BLaER1 (cell line): ENCODE measurements at regions not wholly inside any gene's neighbourhood (a gene's known extent, or its start where the extent isn't known, plus 50 kb on each side); places are given as distances from the start of the nearest gene placed in this dataset.

ENCODE experiments used
- H3K27ac ChIP-seq: shearing (Covaris generic); formaldehyde crosslinking; 2 replicates; pipeline ENCODE4 v1.8.1; 2022
- H3K27me3 ChIP-seq: shearing (Covaris generic); formaldehyde crosslinking; 2 replicates; pipeline ENCODE4 v1.8.1; 2022
- H3K36me3 ChIP-seq: shearing (Covaris generic); formaldehyde crosslinking; 2 replicates; pipeline ENCODE4 v1.8.1; 2022
- H3K4me1 ChIP-seq: shearing (Covaris generic); formaldehyde crosslinking; 2 replicates; pipeline ENCODE4 v1.8.1; 2022
- H3K4me2 ChIP-seq: shearing (Covaris generic); formaldehyde crosslinking; 2 replicates; pipeline ENCODE4 v1.8.1; 2022
- H3K4me3 ChIP-seq: shearing (Covaris generic); formaldehyde crosslinking; 2 replicates; pipeline ENCODE4 v1.8.1; 2022
- H3K9ac ChIP-seq: shearing (Covaris generic); formaldehyde crosslinking; 2 replicates; pipeline ENCODE4 v1.8.1; 2022
- H3K9me3 ChIP-seq: shearing (Covaris generic); formaldehyde crosslinking; 2 replicates; pipeline ENCODE4 v1.8.1; 2022
- H4K20me1 ChIP-seq: shearing (Covaris generic); formaldehyde crosslinking; 2 replicates; pipeline ENCODE4 v1.8.1; 2022
- Cebpa-rat ChIP-seq: shearing (Covaris generic); IDR thresholded peaks from 2 replicates; pipeline ENCODE4 v1.8.1; 2022

GRCh38 chr5:117955831-117956230, 1032.5 kb downstream of the DTWD2 start:
- no peaks in the 10 kb centered on the region for H3K4me1 ChIP-seq
- no peak overlapping the region for H3K27ac ChIP-seq
- H3K9ac ChIP-seq = no peak overlapping the region
- no peaks in the 10 kb centered on the region for H3K27me3 ChIP-seq
- H3K9me3 ChIP-seq = peaks cover 4% of the 10 kb centered on the region; the same call in 1 of the 2 replicates
- no peak overlapping the region for H3K4me3 ChIP-seq
- no peaks in the 10 kb centered on the region for H4K20me1 ChIP-seq
- no peaks in the 10 kb centered on the region for H3K36me3 ChIP-seq
- no peak overlapping the region for H3K4me2 ChIP-seq
- no peak for TF ChIP-seq Cebpa-rat

DNA sequence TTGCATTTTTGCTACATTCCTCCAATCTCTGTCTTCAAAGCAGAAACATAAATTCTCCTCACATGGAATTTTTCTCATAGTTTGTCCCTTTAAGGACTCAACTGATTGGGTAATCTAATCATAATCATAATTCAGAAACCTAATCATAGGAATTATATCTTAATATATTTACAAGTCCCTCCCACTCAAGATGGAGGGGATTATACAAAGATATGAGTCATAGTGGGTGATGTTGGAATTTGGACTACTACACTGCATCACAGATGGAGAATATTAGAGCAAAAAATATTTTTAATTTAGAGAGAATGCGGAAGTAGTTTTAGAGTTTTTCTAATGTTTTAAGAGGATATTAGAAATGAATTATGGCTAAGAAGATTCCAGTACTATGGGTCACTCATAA, 1034.0 kb downstream of the DTWD2 start:
- Histone ChIP-seq H3K4me1 (no peaks in the 10 kb centered on the region), H3K27ac (no peak overlapping the region), H3K4me2 (no peak overlapping the region), H3K9ac (no peak overlapping the region), H3K36me3 (no peaks in the 10 kb centered on the region), H4K20me1 (no peaks in the 10 kb centered on the region), H3K4me3 (no peak overlapping the region), H3K27me3 (no peaks in the 10 kb centered on the region), H3K9me3 (peaks cover 4% of the 10 kb centered on the region; the same call in 1 of the 2 replicates)
- TF ChIP-seq Cebpa-rat = no peak

DNA sequence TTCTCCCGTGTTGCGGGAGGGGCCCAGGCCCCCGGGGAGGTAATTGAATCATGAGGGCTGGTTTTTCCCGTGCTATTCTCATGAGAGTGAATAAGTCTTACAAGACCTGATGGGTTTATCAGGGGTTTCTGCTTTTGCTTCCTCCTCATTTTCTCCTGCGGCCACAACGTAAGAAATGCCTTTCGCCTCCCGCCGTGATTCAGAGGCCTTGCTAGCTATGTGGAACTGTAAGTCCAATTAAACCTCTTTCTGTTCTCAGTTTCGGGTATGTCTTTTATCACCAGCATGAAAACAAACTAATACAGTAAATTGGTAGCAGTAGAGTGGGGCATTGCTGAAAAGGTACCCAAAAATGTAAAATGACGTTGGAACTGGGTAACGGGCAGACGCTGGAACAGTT, 1035.1 kb downstream of the DTWD2 start:
- no peak overlapping the region for H3K9ac ChIP-seq
- H3K27me3 ChIP-seq = no peaks in the 10 kb centered on the region
- no peak overlapping the region for H3K4me3 ChIP-seq
- H3K9me3 ChIP-seq = peaks cover 4% of the 10 kb centered on the region; the same call in 1 of the 2 replicates
- no peaks in the 10 kb centered on the region for H3K36me3 ChIP-seq
- no peak overlapping the region for H3K27ac ChIP-seq
- H3K4me1 ChIP-seq = 0 out of 2 replicates have a peak, but pooled peaks cover 2% of the 10 kb centered on the region
- H4K20me1 ChIP-seq = no peaks in the 10 kb centered on the region
- no peak overlapping the region for H3K4me2 ChIP-seq
- TF ChIP-seq Cebpa-rat = no peak

- no peak for TF ChIP-seq Cebpa-rat
- Histone ChIP-seq H3K9me3 (no peaks in the 10 kb centered on the region), H3K27me3 (no peaks in the 10 kb centered on the region), H3K27ac (no peak overlapping the region), H3K4me2 (no peak overlapping the region), H3K36me3 (no peaks in the 10 kb centered on the region), H3K4me3 (no peak overlapping the region), H3K4me1 (peaks cover 18% of the 10 kb centered on the region), H3K9ac (no peak overlapping the region), H4K20me1 (no peaks in the 10 kb centered on the region)
Observed at GRCh38 chr5:117947836-117948235, 1040.5 kb downstream of the DTWD2 start.

DNA sequence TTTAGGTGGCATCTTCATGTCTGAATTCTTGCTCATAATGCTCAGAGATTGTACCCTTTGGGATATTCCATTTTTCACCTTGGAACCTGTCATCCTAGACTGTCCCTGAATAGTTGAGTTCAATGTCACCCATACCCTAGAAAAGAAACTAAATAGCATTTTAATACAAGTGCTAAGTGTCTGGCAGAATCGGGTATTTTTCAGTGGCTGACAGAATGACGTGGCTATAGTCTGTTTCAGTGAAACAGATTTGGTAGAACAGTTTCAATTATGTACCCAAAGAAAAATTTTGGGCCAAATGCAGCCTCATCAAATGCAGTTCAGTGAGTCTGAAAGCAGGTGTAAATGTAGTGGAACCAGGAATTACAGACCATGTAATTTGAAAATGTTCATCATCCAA, 1041.2 kb downstream of the DTWD2 start:
- peaks cover 24% of the 10 kb centered on the region for H3K4me1 ChIP-seq
- no peak for TF ChIP-seq Cebpa-rat
- H3K9ac ChIP-seq = no peak overlapping the region
- no peaks in the 10 kb centered on the region for H3K9me3 ChIP-seq
- H3K4me3 ChIP-seq = no peak overlapping the region
- H3K4me2 ChIP-seq = no peak overlapping the region
- H3K27ac ChIP-seq = no peak overlapping the region
- H4K20me1 ChIP-seq = no peaks in the 10 kb centered on the region
- no peaks in the 10 kb centered on the region for H3K27me3 ChIP-seq
- H3K36me3 ChIP-seq = no peaks in the 10 kb centered on the region

DNA sequence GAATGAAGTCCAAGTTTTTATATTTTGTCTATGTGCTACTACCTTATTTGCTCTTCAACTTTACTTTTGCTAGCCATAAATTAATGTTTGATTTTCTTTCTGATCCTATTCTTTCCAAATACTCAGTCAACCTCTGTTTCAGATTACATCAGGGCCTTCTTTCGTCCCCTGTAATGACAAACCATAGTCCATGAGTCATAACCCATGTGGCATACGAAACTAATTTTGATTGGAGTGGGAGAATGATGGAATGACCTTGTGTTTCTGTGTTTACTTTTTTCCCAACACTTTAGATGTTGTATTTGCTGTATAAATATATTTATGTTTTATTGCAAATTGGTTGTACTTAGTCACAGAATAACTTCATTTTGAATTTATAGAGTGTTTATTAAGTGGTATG, 1043.1 kb downstream of the DTWD2 start:
- no peak overlapping the region for H3K27ac ChIP-seq
- H3K9me3 ChIP-seq = peaks cover 9% of the 10 kb centered on the region
- no peaks in the 10 kb centered on the region for H4K20me1 ChIP-seq
- no peak overlapping the region for H3K9ac ChIP-seq
- no peak overlapping the region for H3K4me2 ChIP-seq
- no peaks in the 10 kb centered on the region for H3K27me3 ChIP-seq
- H3K4me1 ChIP-seq = peaks cover 24% of the 10 kb centered on the region
- no peaks in the 10 kb centered on the region for H3K36me3 ChIP-seq
- H3K4me3 ChIP-seq = no peak overlapping the region
- no peak for TF ChIP-seq Cebpa-rat

- H3K4me2 ChIP-seq = peak overlapping the region; percentile 57
Observed at GRCh38 chr5:117943541-117943940, 1044.8 kb downstream of the DTWD2 start.

DNA sequence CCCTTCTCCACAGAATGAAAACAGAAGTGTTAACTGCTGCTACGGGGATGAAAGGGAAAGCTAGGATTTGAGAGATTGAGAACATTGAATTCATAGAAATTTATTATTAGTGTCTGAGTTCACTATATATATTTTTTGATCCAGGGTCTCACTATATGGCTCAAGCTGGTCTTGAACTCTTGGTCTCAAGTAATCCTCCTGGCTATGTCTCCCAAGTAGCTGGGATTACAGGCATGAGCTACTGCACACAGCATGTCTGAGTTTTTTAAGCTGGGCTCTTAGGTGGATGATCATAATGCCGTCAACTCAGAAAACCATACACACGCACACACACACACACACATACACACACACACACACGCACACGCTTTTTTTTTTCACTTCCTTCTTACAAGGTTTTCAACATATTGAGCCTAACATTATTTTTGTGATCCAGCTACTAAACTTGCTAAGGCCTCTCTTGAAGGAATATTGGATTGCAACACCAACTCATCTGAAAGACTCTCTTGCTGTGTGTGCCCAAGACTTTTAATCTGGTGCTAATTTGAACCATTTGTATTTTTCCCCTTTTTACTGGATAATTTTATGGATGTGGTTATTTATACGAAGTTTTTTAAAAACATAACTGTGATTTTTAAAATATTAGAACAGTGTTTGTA, 1045.4 kb downstream of the DTWD2 start:
- peaks cover 19% of the 10 kb centered on the region for H3K4me1 ChIP-seq
- H3K4me2 ChIP-seq = peak overlapping the region; percentile 57
- no peak for TF ChIP-seq Cebpa-rat
- no peak overlapping the region for H3K4me3 ChIP-seq
- H3K27me3 ChIP-seq = no peaks in the 10 kb centered on the region
- no peaks in the 10 kb centered on the region for H4K20me1 ChIP-seq
- H3K27ac ChIP-seq = peak overlapping the region; percentile 52; the same call in 1 of the 2 replicates
- H3K36me3 ChIP-seq = no peaks in the 10 kb centered on the region
- peaks cover 18% of the 10 kb centered on the region for H3K9me3 ChIP-seq
- no peak overlapping the region for H3K9ac ChIP-seq

More at GRCh38 chr5:117943541-117943940, 1044.8 kb downstream of the DTWD2 start:
- no peaks in the 10 kb centered on the region for H3K36me3 ChIP-seq
- H3K4me3 ChIP-seq = no peak overlapping the region
- no peak for TF ChIP-seq Cebpa-rat
- H3K4me1 ChIP-seq = peaks cover 24% of the 10 kb centered on the region
- no peaks in the 10 kb centered on the region for H4K20me1 ChIP-seq
- no peaks in the 10 kb centered on the region for H3K27me3 ChIP-seq
- no peak overlapping the region for H3K9ac ChIP-seq
- peak overlapping the region; percentile 52; the same call in 1 of the 2 replicates for H3K27ac ChIP-seq
- peaks cover 18% of the 10 kb centered on the region for H3K9me3 ChIP-seq

- H3K4me1 ChIP-seq = no peaks in the 10 kb centered on the region
- TF ChIP-seq Cebpa-rat = no peak
- H3K4me3 ChIP-seq = no peak overlapping the region
- H3K27me3 ChIP-seq = no peaks in the 10 kb centered on the region
- no peaks in the 10 kb centered on the region for H3K9me3 ChIP-seq
- H3K9ac ChIP-seq = no peak overlapping the region
- no peak overlapping the region for H3K4me2 ChIP-seq
- no peaks in the 10 kb centered on the region for H4K20me1 ChIP-seq
- no peaks in the 10 kb centered on the region for H3K36me3 ChIP-seq
- no peak overlapping the region for H3K27ac ChIP-seq
Observed at GRCh38 chr5:117893211-117893610, 1095.1 kb downstream of the DTWD2 start.

GRCh38 chr5:117892360-117892759, 1096.0 kb downstream of the DTWD2 start:
- Histone ChIP-seq H3K27ac (no peak overlapping the region), H3K27me3 (no peaks in the 10 kb centered on the region), H3K4me2 (no peak overlapping the region), H4K20me1 (no peaks in the 10 kb centered on the region), H3K4me1 (no peaks in the 10 kb centered on the region), H3K9ac (no peak overlapping the region), H3K9me3 (no peaks in the 10 kb centered on the region), H3K36me3 (no peaks in the 10 kb centered on the region), H3K4me3 (no peak overlapping the region)
- TF ChIP-seq Cebpa-rat = no peak
